IPS-18c (cell line): ENCODE measurements at regions not wholly inside any gene's neighbourhood (a gene's known extent, or its start where the extent isn't known, plus 50 kb on each side); places are given as distances from the start of the nearest gene placed in this dataset.
A peak's percentile ranks its signal among the peaks of the same experiment; 100 is the strongest.

ENCODE experiments used
- H3K4me3 ChIP-seq: 2 replicates; pipeline ENCODE4 v1.7.0; 2013; ENCODE audit warnings: low read depth, mild to moderate bottlenecking, low read length, moderate library complexity; ENCODE audit not compliant: insufficient read depth
- H3K9me3 ChIP-seq: one replicate; pipeline ENCODE4 v1.6.1; 2013; ENCODE audit warnings: mild to moderate bottlenecking, low read length, moderate library complexity; ENCODE audit not compliant: control insufficient read depth, insufficient read depth

- H3K4me3 ChIP-seq = no peak overlapping the region
- H3K9me3 ChIP-seq = peaks cover 7% of the 10 kb centered on the region
Observed at GRCh38 chrX:40285876-40286275, 188.1 kb upstream of the BCOR start.

DNA sequence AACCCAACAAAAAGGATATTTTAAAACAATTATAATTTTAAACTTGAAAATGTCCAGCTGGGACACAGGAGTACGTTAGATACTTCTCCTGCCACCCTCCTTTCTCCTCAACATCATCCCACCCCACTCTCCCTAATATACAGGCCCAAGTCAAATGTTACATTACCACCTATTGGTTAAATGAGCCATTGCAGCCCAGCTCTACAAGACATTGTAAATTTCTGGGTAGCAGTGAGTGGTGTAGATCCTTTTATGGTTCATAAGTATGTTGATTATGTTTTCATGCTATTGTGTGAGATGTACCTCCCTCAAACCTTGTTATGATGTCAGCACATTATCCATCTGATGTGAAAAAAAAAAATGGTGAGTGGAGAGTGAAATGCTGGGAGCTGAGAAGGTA lies 187.1 kb upstream of the BCOR start:
- H3K9me3 ChIP-seq = peaks cover 2% of the 10 kb centered on the region
- no peak overlapping the region for H3K4me3 ChIP-seq

DNA sequence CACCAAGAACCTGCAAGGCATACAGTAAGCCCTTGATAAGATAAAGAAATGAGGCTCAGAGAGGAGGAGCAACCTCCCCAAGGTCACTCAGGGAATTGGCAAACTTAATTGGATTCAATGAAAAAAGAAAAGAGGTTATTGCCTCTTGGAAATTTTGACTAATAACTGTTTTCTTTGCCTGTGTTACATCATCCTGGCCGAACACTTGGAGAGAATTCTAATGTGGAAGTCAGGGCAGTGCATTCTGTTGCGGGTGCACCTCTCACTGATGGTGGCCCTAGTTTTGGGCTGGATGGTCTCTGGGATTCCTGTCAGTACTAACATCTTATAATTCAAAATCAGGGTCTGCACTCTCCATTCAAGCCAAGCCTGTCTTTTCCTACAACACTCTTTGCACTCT lies 186.2 kb upstream of the BCOR start:
- H3K9me3 ChIP-seq = peaks cover 2% of the 10 kb centered on the region

DNA sequence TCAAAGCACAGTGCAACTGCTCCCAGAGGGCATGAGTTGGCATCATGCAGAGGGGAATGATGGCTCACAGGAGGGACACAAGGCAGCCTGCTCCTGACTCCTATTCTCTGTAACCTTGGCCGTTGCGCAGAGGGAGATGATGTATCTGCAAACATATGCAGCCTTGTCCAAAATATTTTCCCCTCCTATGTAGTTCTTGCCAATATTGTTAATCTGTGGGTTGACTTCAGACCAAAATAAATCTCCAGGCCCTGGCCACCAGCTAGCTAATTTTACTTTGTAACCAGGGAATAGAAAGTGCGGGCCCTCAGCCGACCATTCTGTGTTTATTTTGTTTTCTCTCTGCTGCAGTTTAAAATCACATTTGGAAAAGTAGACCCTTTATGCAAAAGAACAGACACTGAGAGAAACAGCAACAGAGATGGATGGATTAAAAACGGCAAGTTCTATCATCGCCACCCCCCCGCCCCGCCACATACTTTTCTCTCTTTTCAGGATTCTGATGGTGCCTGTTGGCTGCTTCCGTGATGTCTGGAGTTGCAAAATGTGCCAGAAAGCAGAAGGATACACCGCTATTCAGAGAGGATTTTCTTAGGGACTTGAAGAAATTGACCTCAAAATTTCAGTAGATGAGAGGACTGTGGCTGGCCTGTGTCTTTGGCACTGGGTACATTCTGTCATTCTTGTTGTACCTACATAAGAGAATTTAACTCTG lies 185.3 kb upstream of the BCOR start:
- Histone ChIP-seq H3K4me3 (no peak overlapping the region), H3K9me3 (peaks cover 5% of the 10 kb centered on the region)

More for the DNA sequence above, 186.2 kb upstream of the BCOR start:
- no peak overlapping the region; the same call in 1 of the 2 replicates for H3K4me3 ChIP-seq

DNA sequence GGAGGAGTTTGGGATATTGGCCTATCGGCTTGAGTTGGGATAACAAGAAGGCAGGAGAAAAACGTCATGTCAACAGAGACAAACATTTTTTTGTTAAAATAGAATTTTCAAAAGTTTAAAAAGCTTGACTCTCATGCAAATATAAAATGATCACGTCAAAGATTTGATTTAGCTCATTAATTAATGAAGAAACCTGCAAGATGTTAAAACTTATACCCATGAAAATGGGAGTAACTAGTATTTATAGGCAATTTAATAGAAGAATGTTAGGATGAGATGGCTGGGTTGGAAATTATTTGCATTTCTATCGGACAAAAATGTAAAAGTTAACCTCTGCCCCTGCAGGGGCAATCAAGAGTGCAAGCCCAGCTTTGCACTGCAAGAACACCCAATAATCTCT lies 184.6 kb upstream of the BCOR start:
- H3K4me3 ChIP-seq = no peak overlapping the region
- H3K9me3 ChIP-seq = peaks cover 7% of the 10 kb centered on the region

DNA sequence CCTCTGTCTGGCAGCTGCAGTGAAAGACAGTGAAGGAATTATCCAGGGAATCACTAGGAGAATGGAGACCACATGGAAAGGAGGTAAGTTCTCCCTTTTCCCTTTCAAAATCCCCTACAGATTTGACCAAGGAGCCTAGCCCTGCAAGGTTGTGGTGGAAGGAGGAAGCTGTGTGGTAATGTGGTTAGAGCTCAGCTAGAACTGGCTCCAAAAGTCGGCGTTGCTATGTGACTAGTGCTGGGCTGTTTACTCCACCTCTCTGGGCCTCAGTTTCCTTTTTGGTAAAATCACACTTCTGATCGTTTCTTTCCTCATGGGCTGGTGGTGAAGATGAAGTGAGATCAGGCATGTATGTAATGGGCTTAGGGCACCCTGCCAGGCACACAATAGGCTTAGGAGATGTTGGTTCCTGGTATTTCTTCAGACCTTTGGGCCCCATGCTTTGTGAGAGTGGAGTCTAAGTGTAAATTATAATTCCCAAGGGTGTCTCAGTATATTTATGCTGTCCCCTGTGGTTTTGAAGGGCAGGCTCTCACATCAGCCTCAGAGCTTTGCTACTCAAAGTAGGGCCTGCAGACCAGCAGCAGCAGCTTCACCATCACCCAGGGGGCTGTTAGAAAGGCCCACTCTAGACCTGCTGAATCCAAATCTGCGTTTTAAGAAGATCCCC lies 183.7 kb upstream of the BCOR start:
- Histone ChIP-seq H3K9me3 (peaks cover 7% of the 10 kb centered on the region), H3K4me3 (no peak overlapping the region; the same call in none of the 2 replicates)

DNA sequence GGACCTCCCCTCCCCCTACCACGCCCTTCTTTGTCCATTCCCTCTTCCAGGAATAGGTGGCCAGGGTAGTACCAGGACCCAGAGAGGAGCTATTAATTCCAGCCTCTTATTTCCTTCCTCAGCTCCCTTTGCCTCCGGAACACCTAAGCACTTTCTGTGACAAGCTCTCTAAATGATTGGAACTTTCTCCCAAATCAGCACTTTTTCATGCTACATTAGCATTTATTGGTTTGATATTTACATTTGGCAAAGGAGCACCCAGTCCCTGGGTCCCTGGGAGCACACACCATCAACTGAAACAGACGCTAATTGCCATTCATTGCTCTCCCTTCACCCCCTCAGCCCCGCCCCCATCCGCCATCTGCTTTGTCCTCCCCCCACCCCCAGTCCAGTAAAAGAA lies 182.0 kb upstream of the BCOR start:
- no peak overlapping the region for H3K4me3 ChIP-seq
- H3K9me3 ChIP-seq = peaks cover 9% of the 10 kb centered on the region

- Histone ChIP-seq H3K9me3 (peaks cover 13% of the 10 kb centered on the region), H3K4me3 (no peak overlapping the region)
Observed at GRCh38 chrX:40279091-40279430, 181.3 kb upstream of the BCOR start.

GRCh38 chrX:40278340-40279090 lies 180.8 kb upstream of the BCOR start:
- Histone ChIP-seq H3K4me3 (no peak overlapping the region), H3K9me3 (peaks cover 13% of the 10 kb centered on the region)

DNA sequence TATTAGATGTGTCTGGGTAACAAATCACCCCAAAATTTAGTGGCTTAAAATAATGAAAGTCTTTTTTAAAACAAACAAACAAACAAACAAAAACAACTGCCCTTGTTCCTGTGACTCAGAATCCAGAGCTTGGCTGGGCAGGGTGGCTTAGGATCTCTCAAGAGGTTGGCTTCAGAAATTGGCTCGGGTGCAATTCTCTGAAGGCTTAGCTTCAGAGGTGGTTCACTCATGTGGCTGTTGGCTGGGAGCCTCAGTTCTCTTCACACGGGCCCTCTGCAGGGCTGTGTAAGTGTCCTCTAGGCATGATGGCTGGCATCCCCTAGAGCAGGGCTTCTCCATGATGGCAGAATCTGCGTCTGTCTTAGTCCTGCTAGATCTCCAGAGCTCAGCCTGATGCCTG lies 179.9 kb upstream of the BCOR start:
- no peak overlapping the region for H3K4me3 ChIP-seq
- peaks cover 11% of the 10 kb centered on the region for H3K9me3 ChIP-seq

DNA sequence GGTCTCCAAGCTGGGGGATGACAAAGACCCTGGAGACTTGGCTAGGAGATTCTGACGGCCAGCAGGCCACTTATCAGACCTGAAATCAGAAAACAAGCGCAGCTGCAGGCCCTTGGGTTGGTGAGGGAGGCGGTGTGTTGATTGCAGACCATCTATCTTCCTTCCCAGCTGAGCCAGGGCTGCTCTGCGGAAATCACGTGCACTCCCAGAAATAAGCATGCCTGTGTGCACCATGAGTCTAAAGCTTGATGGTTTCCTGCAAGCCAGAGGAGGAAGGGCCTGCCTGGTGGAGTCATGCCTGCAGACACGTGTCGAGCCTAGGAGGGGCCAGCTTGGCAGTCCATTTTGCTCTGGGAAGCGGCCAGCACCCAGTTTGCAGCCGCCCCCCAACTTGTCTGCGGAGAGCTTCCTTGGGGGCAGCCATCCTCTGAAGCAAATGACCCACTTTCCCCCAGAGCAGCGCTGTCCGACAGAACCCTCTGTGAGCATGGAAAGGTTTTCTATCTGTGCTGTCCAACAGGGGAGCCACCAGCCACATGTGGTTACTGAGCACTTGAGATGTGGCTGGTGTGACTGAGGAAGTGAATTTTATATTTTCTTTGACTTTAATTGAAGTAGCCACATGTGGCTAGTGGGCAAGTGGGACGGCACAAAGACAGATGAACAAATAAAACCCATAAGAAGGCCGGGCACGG lies 175.7 kb upstream of the BCOR start:
- Histone ChIP-seq H3K9me3 (peaks cover 11% of the 10 kb centered on the region), H3K4me3 (no peak overlapping the region)

- H3K9me3 ChIP-seq = peaks cover 6% of the 10 kb centered on the region
- H3K4me3 ChIP-seq = no peak overlapping the region
Observed at GRCh38 chrX:40272776-40273175, 175.0 kb upstream of the BCOR start.

DNA sequence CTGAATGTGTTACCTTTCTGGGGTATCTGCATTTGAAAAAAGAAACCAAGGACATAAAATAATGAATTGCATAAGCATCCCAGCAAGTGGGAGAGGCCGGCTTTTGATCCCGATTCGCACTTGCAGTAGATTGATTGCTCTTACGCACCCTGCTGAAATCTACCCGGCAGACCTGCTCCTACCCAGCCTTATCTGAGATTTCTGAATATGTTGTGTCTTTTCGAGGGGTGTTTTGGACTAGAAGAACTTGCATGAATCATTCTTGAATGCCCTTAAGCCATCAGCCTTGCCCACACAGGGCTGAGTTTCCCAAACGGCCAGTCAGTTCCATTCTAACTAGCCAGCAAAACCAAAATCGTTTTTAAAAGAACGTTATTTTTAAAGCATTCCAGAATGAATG lies 174.4 kb upstream of the BCOR start:
- peaks cover 6% of the 10 kb centered on the region for H3K9me3 ChIP-seq
- H3K4me3 ChIP-seq = no peak overlapping the region

DNA sequence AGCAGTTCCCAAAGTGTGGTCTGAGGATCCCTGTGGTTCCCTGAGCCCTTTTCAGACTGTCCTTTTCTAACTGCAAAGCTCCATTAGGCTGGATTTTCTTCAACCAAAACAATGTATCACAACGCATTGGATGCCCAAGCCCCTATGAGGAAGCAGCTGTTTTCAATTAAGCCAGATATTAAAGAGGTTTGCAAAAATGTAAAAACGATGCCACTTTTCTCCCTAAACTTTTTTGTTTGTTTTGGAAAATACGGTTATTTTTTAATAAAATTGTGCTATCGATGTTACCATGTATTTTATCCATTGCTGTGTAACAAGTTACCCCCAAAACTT lies 170.4 kb upstream of the BCOR start:
- no peak overlapping the region for H3K4me3 ChIP-seq
- H3K9me3 ChIP-seq = peaks cover 3% of the 10 kb centered on the region

- peak overlapping the region; percentile 31 for H3K4me3 ChIP-seq
- H3K9me3 ChIP-seq = peaks cover 3% of the 10 kb centered on the region
Observed at GRCh38 chrX:40267334-40268187, 169.8 kb upstream of the BCOR start.

GRCh38 chrX:40266490-40267333 lies 169.0 kb upstream of the BCOR start:
- peak overlapping the region; percentile 32 for H3K4me3 ChIP-seq
- H3K9me3 ChIP-seq = peaks cover 4% of the 10 kb centered on the region
